ENCODE measurements at regions not wholly inside any gene's neighbourhood (a gene's known extent, or its start where the extent isn't known, plus 50 kb on each side); places are given as distances from the start of the nearest gene placed in this dataset.
"Not testable (repeated sequence)": the region's sequence is repeated elsewhere in the genome, so short reads cannot be mapped to it uniquely, and the experiment has no call there.

- no peak overlapping the region for H3K27ac ChIP-seq
- no peak for TF ChIP-seq CTCF (conservative IDR thresholded peaks at IDR 0.05)
- TF ChIP-seq ZFX (IDR thresholded peaks at IDR 0.05): no peak
These were observed 248.1 kb downstream of the ASXL3 start for GRCh38 chr18:33826151-33826550.

- no peak overlapping the region for H3K27ac ChIP-seq
- TF ChIP-seq ZFX (IDR thresholded peaks at IDR 0.05) (no peak), CTCF (conservative IDR thresholded peaks at IDR 0.05) (no peak)
These were observed 243.5 kb downstream of the ASXL3 start for GRCh38 chr18:33821503-33821902.

- TF ChIP-seq ZFX (IDR thresholded peaks at IDR 0.05): no peak
- no peak for TF ChIP-seq CTCF (conservative IDR thresholded peaks at IDR 0.05)
- H3K27ac ChIP-seq: no peak overlapping the region
These were observed 242.7 kb downstream of the ASXL3 start for GRCh38 chr18:33820517-33821371.

- not testable (repeated sequence) for H3K27ac ChIP-seq
These were observed 241.8 kb downstream of the ASXL3 start for GRCh38 chr18:33819692-33820343.

GRCh38 chr18:33818145-33818544 lies 240.1 kb downstream of the ASXL3 start:
- TF ChIP-seq CTCF (conservative IDR thresholded peaks at IDR 0.05) (no peak), ZFX (IDR thresholded peaks at IDR 0.05) (no peak)
- H3K27ac ChIP-seq: no peak overlapping the region

GRCh38 chr18:33817096-33817495 lies 239.1 kb downstream of the ASXL3 start:
- TF ChIP-seq CTCF (conservative IDR thresholded peaks at IDR 0.05) (no peak), ZFX (IDR thresholded peaks at IDR 0.05) (no peak)
- H3K27ac ChIP-seq: no peak overlapping the region

- H3K27ac ChIP-seq: no peak overlapping the region
- TF ChIP-seq CTCF (conservative IDR thresholded peaks at IDR 0.05) (no peak), ZFX (IDR thresholded peaks at IDR 0.05) (no peak)
These were observed 236.5 kb downstream of the ASXL3 start for GRCh38 chr18:33814546-33814945.
